T-helper 17 cell (primary cell): ENCODE measurements at regions not wholly inside any gene's neighbourhood (a gene's known extent, or its start where the extent isn't known, plus 50 kb on each side); places are given as distances from the start of the nearest gene placed in this dataset.
"Not testable (repeated sequence)": the region's sequence is repeated elsewhere in the genome, so short reads cannot be mapped to it uniquely, and the experiment has no call there.

Experiments used
- ATAC-seq: fragments of 150-1000 bp; cut with Tn5 transposase; 2 replicates; pipeline ENCODE4 v1.10.0; 2021; ENCODE audit warnings: mild to moderate bottlenecking, moderate library complexity
- DNase-seq, 3 donors: peaks; one replicate each; pipeline versions ENCODE4 v3.0.0 to v3.0.0-alpha.2; 2020 to 2021
- H3K9me3 ChIP-seq: one replicate; pipeline ENCODE4 v1.7.0; 2013; ENCODE audit warnings: low read length, mild to moderate bottlenecking; ENCODE audit not compliant: control insufficient read depth, poor library complexity, severe bottlenecking
- H3K27ac Mint-ChIP-seq: one replicate; pipeline ENCODE4 v1.8.0; 2022; ENCODE audit warnings: mild to moderate bottlenecking, moderate library complexity, mixed read lengths
- H3K27me3 Mint-ChIP-seq: one replicate; pipeline ENCODE4 v1.8.0; 2022; ENCODE audit warnings: mixed read lengths
- H3K36me3 Mint-ChIP-seq: one replicate; pipeline ENCODE4 v1.8.0; 2022; ENCODE audit warnings: low read depth, mixed read lengths
- H3K4me1 Mint-ChIP-seq: one replicate; pipeline ENCODE4 v1.8.0; 2022; ENCODE audit warnings: mild to moderate bottlenecking, mixed read lengths
- H3K4me3 Mint-ChIP-seq: one replicate; pipeline ENCODE4 v1.8.0; 2022; ENCODE audit warnings: mild to moderate bottlenecking, moderate library complexity, mixed read lengths

GRCh38 chr11:122604621-122605020 is 50.9 kb upstream of the UBASH3B start:
- H3K9me3 ChIP-seq, result no peaks in the 10 kb centered on the region
- no peaks in the 10 kb centered on the region for H3K4me1 Mint-ChIP-seq
- no peak overlapping the region for H3K27ac Mint-ChIP-seq
- ATAC-seq (no peak), DNase-seq (no peak)
- peaks cover 2% of the 10 kb centered on the region for H3K36me3 Mint-ChIP-seq
- H3K4me3 Mint-ChIP-seq, result no peak overlapping the region
- peaks cover 44% of the 10 kb centered on the region for H3K27me3 Mint-ChIP-seq

GRCh38 chr11:122601141-122602125 is 54.1 kb upstream of the UBASH3B start:
- H3K9me3 ChIP-seq, result no peaks in the 10 kb centered on the region
- Mint-ChIP-seq H3K4me3 (no peak overlapping the region), H3K27me3 (peaks cover 56% of the 10 kb centered on the region), H3K27ac (no peak overlapping the region), H3K36me3 (peaks cover 2% of the 10 kb centered on the region), H3K4me1 (no peaks in the 10 kb centered on the region)
- no peak for ATAC-seq
- DNase-seq, result no peak

- H3K4me1 Mint-ChIP-seq, result no peaks in the 10 kb centered on the region
- peaks cover 53% of the 10 kb centered on the region for H3K27me3 Mint-ChIP-seq
- no peaks in the 10 kb centered on the region for H3K9me3 ChIP-seq
- ATAC-seq (no peak), DNase-seq (no peak)
- no peak overlapping the region for H3K4me3 Mint-ChIP-seq
- peaks cover 2% of the 10 kb centered on the region for H3K36me3 Mint-ChIP-seq
- H3K27ac Mint-ChIP-seq, result no peak overlapping the region
These were observed 55.2 kb upstream of the UBASH3B start for GRCh38 chr11:122600290-122600689.

- no peak for ATAC-seq
- no peak overlapping the region for H3K4me3 Mint-ChIP-seq
- no peaks in the 10 kb centered on the region for H3K4me1 Mint-ChIP-seq
- peaks cover 48% of the 10 kb centered on the region for H3K27me3 Mint-ChIP-seq
- DNase-seq, result no peak
- H3K36me3 Mint-ChIP-seq, result peaks cover 2% of the 10 kb centered on the region
- no peaks in the 10 kb centered on the region for H3K9me3 ChIP-seq
- no peak overlapping the region for H3K27ac Mint-ChIP-seq
These were observed 56.1 kb upstream of the UBASH3B start for GRCh38 chr11:122599434-122599833.

- H3K9me3 ChIP-seq, result no peaks in the 10 kb centered on the region
- no peaks in the 10 kb centered on the region for H3K36me3 Mint-ChIP-seq
- H3K27me3 Mint-ChIP-seq, result peaks cover 47% of the 10 kb centered on the region
- no peak overlapping the region for H3K27ac Mint-ChIP-seq
- no peak overlapping the region for H3K4me3 Mint-ChIP-seq
- H3K4me1 Mint-ChIP-seq, result no peaks in the 10 kb centered on the region
- no peak for ATAC-seq
- DNase-seq, result no peak
These were observed 56.6 kb upstream of the UBASH3B start for GRCh38 chr11:122598971-122599370.

- Mint-ChIP-seq H3K27ac (no peak overlapping the region), H3K27me3 (peaks cover 58% of the 10 kb centered on the region), H3K4me1 (no peaks in the 10 kb centered on the region), H3K4me3 (no peak overlapping the region), H3K36me3 (peaks cover 2% of the 10 kb centered on the region)
- DNase-seq, result no peak
- H3K9me3 ChIP-seq, result no peaks in the 10 kb centered on the region
- no peak for ATAC-seq
These were observed 58.0 kb upstream of the UBASH3B start for GRCh38 chr11:122597511-122597910.

GRCh38 chr11:122594986-122595645 is 60.4 kb upstream of the UBASH3B start:
- no peak overlapping the region for H3K4me3 Mint-ChIP-seq
- no peaks in the 10 kb centered on the region for H3K4me1 Mint-ChIP-seq
- ATAC-seq (no peak), DNase-seq (no peak)
- no peaks in the 10 kb centered on the region for H3K9me3 ChIP-seq
- H3K27ac Mint-ChIP-seq, result no peak overlapping the region
- peaks cover 3% of the 10 kb centered on the region for H3K36me3 Mint-ChIP-seq
- H3K27me3 Mint-ChIP-seq, result peaks cover 51% of the 10 kb centered on the region

GRCh38 chr11:122593473-122594420 is 61.8 kb upstream of the UBASH3B start:
- H3K9me3 ChIP-seq, result no peaks in the 10 kb centered on the region
- H3K4me1 Mint-ChIP-seq, result no peaks in the 10 kb centered on the region
- ATAC-seq (no peak), DNase-seq (no peak)
- H3K4me3 Mint-ChIP-seq, result no peak overlapping the region
- H3K36me3 Mint-ChIP-seq, result peaks cover 6% of the 10 kb centered on the region
- H3K27me3 Mint-ChIP-seq, result peaks cover 51% of the 10 kb centered on the region
- no peak overlapping the region for H3K27ac Mint-ChIP-seq

GRCh38 chr11:122592641-122593040 is 62.9 kb upstream of the UBASH3B start:
- H3K4me1 Mint-ChIP-seq, result no peaks in the 10 kb centered on the region
- peaks cover 6% of the 10 kb centered on the region for H3K36me3 Mint-ChIP-seq
- H3K27me3 Mint-ChIP-seq, result peaks cover 42% of the 10 kb centered on the region
- no peak overlapping the region for H3K4me3 Mint-ChIP-seq
- DNase-seq, result no peak
- no peaks in the 10 kb centered on the region for H3K9me3 ChIP-seq
- H3K27ac Mint-ChIP-seq, result no peak overlapping the region
- ATAC-seq, result no peak

GRCh38 chr11:122584670-122585069 is 70.9 kb upstream of the UBASH3B start:
- peaks cover 10% of the 10 kb centered on the region for H3K27me3 Mint-ChIP-seq
- ATAC-seq, result no peak
- peaks cover 10% of the 10 kb centered on the region for H3K4me1 Mint-ChIP-seq
- DNase-seq, result no peak
- no peak overlapping the region for H3K4me3 Mint-ChIP-seq
- H3K36me3 Mint-ChIP-seq, result no peaks in the 10 kb centered on the region
- no peaks in the 10 kb centered on the region for H3K9me3 ChIP-seq
- H3K27ac Mint-ChIP-seq, result no peak overlapping the region

GRCh38 chr11:122580071-122580470 is 75.5 kb upstream of the UBASH3B start:
- ATAC-seq, DNase-seq, H3K4me1 Mint-ChIP-seq, H3K9me3 ChIP-seq, H3K27me3 Mint-ChIP-seq, H3K36me3 Mint-ChIP-seq: not testable (repeated sequence)
- H3K4me3 Mint-ChIP-seq, result peak overlapping the region; percentile 43
- H3K27ac Mint-ChIP-seq, result peak overlapping the region; percentile 91

- Mint-ChIP-seq H3K4me1 (peaks cover 10% of the 10 kb centered on the region), H3K27ac (no peak overlapping the region), H3K27me3 (no peaks in the 10 kb centered on the region), H3K36me3 (no peaks in the 10 kb centered on the region), H3K4me3 (no peak overlapping the region)
- H3K9me3 ChIP-seq, result no peaks in the 10 kb centered on the region
- no peak for DNase-seq
- no peak for ATAC-seq
These were observed 77.2 kb upstream of the UBASH3B start for GRCh38 chr11:122578171-122578825.
